ENCODE measurements at regions not wholly inside any gene's neighbourhood (a gene's known extent, or its start where the extent isn't known, plus 50 kb on each side); places are given as distances from the start of the nearest gene placed in this dataset.
"Not testable (repeated sequence)": the region's sequence is repeated elsewhere in the genome, so short reads cannot be mapped to it uniquely, and the experiment has no call there.

DNA sequence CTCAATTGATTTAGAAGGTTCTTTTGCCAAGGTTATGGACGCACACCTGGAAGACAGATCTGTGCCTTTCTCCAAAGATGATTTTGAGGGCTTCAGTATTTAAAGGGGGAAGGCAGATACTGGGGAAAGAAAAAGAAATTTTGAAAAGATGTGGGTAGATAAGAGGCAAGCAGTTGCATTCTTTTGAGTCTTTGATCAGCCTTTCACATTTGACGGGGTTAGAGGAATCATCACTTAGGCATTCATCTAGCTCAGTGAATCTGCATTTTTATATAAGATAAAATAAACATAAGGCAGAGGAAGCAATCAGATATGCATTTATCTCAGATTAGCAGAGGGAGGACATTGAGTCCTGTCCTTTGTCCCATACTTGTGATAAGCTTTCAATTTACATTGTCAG, 243.4 kb upstream of the RAI14 start:
- no TSS peak for BruUV-seq (replicated peaks)
- no peaks in the 10 kb centered on the region for H3K79me2 ChIP-seq (ENCODE audit: low read depth)

GRCh38 chr5:34415559-34416198, 240.4 kb upstream of the RAI14 start:
- H3K9me2 ChIP-seq (ENCODE audit: insufficient read depth): no peaks in the 10 kb centered on the region
- BruUV-seq (replicated peaks): no TSS peak
- H3K4me1 ChIP-seq (replicated peaks; ENCODE audit: insufficient read depth): peaks cover 13% of the 10 kb centered on the region
- TF ChIP-seq EZH2 (IDR thresholded peaks at IDR 0.05; ENCODE audit: low read depth): no peak
- TF ChIP-seq, protein P1, sequence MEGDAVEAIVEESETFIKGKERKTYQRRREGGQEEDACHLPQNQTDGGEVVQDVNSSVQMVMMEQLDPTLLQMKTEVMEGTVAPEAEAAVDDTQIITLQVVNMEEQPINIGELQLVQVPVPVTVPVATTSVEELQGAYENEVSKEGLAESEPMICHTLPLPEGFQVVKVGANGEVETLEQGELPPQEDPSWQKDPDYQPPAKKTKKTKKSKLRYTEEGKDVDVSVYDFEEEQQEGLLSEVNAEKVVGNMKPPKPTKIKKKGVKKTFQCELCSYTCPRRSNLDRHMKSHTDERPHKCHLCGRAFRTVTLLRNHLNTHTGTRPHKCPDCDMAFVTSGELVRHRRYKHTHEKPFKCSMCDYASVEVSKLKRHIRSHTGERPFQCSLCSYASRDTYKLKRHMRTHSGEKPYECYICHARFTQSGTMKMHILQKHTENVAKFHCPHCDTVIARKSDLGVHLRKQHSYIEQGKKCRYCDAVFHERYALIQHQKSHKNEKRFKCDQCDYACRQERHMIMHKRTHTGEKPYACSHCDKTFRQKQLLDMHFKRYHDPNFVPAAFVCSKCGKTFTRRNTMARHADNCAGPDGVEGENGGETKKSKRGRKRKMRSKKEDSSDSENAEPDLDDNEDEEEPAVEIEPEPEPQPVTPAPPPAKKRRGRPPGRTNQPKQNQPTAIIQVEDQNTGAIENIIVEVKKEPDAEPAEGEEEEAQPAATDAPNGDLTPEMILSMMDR (conservative IDR thresholded peaks at IDR 0.05): no peak
- H4K20me1 ChIP-seq (ENCODE audit: insufficient read depth): no peaks in the 10 kb centered on the region
- H3K79me2 ChIP-seq (ENCODE audit: low read depth): no peaks in the 10 kb centered on the region
- no peaks in the 10 kb centered on the region for H3K36me3 ChIP-seq (ENCODE audit: low read depth)
- H3K27ac ChIP-seq: no peak overlapping the region
- H3K27me3 ChIP-seq (ENCODE audit: insufficient read depth, low read depth): no peaks in the 10 kb centered on the region
- no peak overlapping the region for H3K4me3 ChIP-seq
- no peak overlapping the region for H3K4me2 ChIP-seq
- peaks cover 11% of the 10 kb centered on the region for H3K9me3 ChIP-seq (ENCODE audit: insufficient read depth, low read depth)
- POLR2A ChIA-PET (ENCODE audit: unreplicated experiment): no interaction called here
- H2AFZ ChIP-seq: no peak overlapping the region
- CTCF ChIA-PET: no interaction called here
- intact Hi-C loops (cut with micrococcal nuclease; ENCODE audit: unreplicated experiment): no loop called here
- no peak for DNase-seq
- H3F3A ChIP-seq (ENCODE audit: insufficient read depth, low read depth): 0 out of 2 replicates have a peak, but pooled peaks cover 4% of the 10 kb centered on the region

More for the DNA sequence above, 243.4 kb upstream of the RAI14 start:
- H3K9me3 ChIP-seq (ENCODE audit: insufficient read depth, low read depth): no peaks in the 10 kb centered on the region; the same call in none of the 2 replicates
- no peaks in the 10 kb centered on the region for H4K20me1 ChIP-seq (ENCODE audit: insufficient read depth)
- H3K4me2 ChIP-seq: peak overlapping the region; percentile 1; the same call in 1 of the 2 replicates
- 0 out of 2 replicates have a peak, but pooled peaks cover 4% of the 10 kb centered on the region for H3F3A ChIP-seq (ENCODE audit: insufficient read depth, low read depth)
- H3K27ac ChIP-seq: no peak overlapping the region
- peaks cover 14% of the 10 kb centered on the region; the same call in 1 of the 2 replicates for H3K4me1 ChIP-seq (replicated peaks; ENCODE audit: insufficient read depth)
- ChIA-PET CTCF (no interaction called here), POLR2A (ENCODE audit: unreplicated experiment) (interaction anchor here (0.6 kb wide), 2 partner anchors 517 to 1198 kb away, joined by 3 to 19 read pairs; no protein-coding TSS in a partner anchor)
- intact Hi-C loops (cut with micrococcal nuclease; ENCODE audit: unreplicated experiment): no loop called here
- H3K9me2 ChIP-seq (ENCODE audit: insufficient read depth): no peaks in the 10 kb centered on the region
- H3K36me3 ChIP-seq (ENCODE audit: low read depth): no peaks in the 10 kb centered on the region
- DNase-seq: peak in 1 of 2 experiments; percentile 8
- H3K4me3 ChIP-seq: no peak overlapping the region
- H2AFZ ChIP-seq: no peak overlapping the region
- TF ChIP-seq EZH2 (IDR thresholded peaks at IDR 0.05; ENCODE audit: low read depth): no peak
- TF ChIP-seq, protein P1 (conservative IDR thresholded peaks at IDR 0.05): no peak
- H3K27me3 ChIP-seq (ENCODE audit: insufficient read depth, low read depth): no peaks in the 10 kb centered on the region

GRCh38 chr5:34416501-34417008, 239.6 kb upstream of the RAI14 start:
- TF ChIP-seq EZH2 (IDR thresholded peaks at IDR 0.05; ENCODE audit: low read depth): no peak
- TF ChIP-seq, protein P1 (conservative IDR thresholded peaks at IDR 0.05): no peak
- no peak for DNase-seq
- H3K4me3 ChIP-seq: no peak overlapping the region
- no peaks in the 10 kb centered on the region for H3K9me2 ChIP-seq (ENCODE audit: insufficient read depth)
- no peaks in the 10 kb centered on the region for H4K20me1 ChIP-seq (ENCODE audit: insufficient read depth)
- no TSS peak for BruUV-seq (replicated peaks)
- no peak overlapping the region for H3K27ac ChIP-seq
- H3F3A ChIP-seq (ENCODE audit: insufficient read depth, low read depth): peaks cover 7% of the 10 kb centered on the region; the same call in 1 of the 2 replicates
- intact Hi-C loops (cut with micrococcal nuclease; ENCODE audit: unreplicated experiment): no loop called here
- H3K4me2 ChIP-seq: no peak overlapping the region
- POLR2A ChIA-PET (ENCODE audit: unreplicated experiment): interaction anchor here (0.6 kb wide), 1 partner anchor 498 kb away, joined by 3 read pairs; no protein-coding TSS in a partner anchor
- H2AFZ ChIP-seq: peak overlapping the region; percentile 4; the same call in 1 of the 2 replicates
- peaks cover 20% of the 10 kb centered on the region for H3K4me1 ChIP-seq (replicated peaks; ENCODE audit: insufficient read depth)
- H3K27me3 ChIP-seq (ENCODE audit: insufficient read depth, low read depth): no peaks in the 10 kb centered on the region
- no peaks in the 10 kb centered on the region for H3K36me3 ChIP-seq (ENCODE audit: low read depth)
- H3K9me3 ChIP-seq (ENCODE audit: insufficient read depth, low read depth): peaks cover 16% of the 10 kb centered on the region
- no peaks in the 10 kb centered on the region for H3K79me2 ChIP-seq (ENCODE audit: low read depth)
- CTCF ChIA-PET: interaction anchor here (1.0 kb wide), 1 partner anchor 981 kb away, joined by 3 read pairs; no protein-coding TSS in a partner anchor

GRCh38 chr5:34420191-34420590, 235.9 kb upstream of the RAI14 start:
- DNase-seq; H3K4me3 ChIP-seq; H3K9me2 ChIP-seq (ENCODE audit: insufficient read depth); H3K4me2 ChIP-seq; CTCF ChIA-PET; H3K27me3 ChIP-seq (ENCODE audit: insufficient read depth, low read depth); BruUV-seq (replicated peaks); H3K36me3 ChIP-seq (ENCODE audit: low read depth); H3K79me2 ChIP-seq (ENCODE audit: low read depth); H2AFZ ChIP-seq; intact Hi-C loops (cut with micrococcal nuclease; ENCODE audit: unreplicated experiment); H3F3A ChIP-seq (ENCODE audit: insufficient read depth, low read depth); H3K27ac ChIP-seq; POLR2A ChIA-PET (ENCODE audit: unreplicated experiment); H4K20me1 ChIP-seq (ENCODE audit: insufficient read depth); H3K4me1 ChIP-seq (replicated peaks; ENCODE audit: insufficient read depth): not testable (repeated sequence)
- H3K9me3 ChIP-seq (ENCODE audit: insufficient read depth, low read depth): peaks cover 16% of the 10 kb centered on the region

Measured in PC-9 (cell line).